GM18858 (cell line): ENCODE measurements at regions not wholly inside any gene's neighbourhood (a gene's known extent, or its start where the extent isn't known, plus 50 kb on each side); places are given as distances from the start of the nearest gene placed in this dataset.
"Not testable (repeated sequence)": the region's sequence is repeated elsewhere in the genome, so short reads cannot be mapped to it uniquely, and the experiment has no call there.

Source experiments
- ATAC-seq: cut with Tn5 transposase; IDR thresholded peaks from one replicate; pipeline ENCODE4 v1.9.1; 2021; ENCODE audit not compliant: unreplicated experiment

- no peak for ATAC-seq
Measured at GRCh38 chr6:141402489-141402888, 730.2 kb upstream of the GJE1 start.

DNA sequence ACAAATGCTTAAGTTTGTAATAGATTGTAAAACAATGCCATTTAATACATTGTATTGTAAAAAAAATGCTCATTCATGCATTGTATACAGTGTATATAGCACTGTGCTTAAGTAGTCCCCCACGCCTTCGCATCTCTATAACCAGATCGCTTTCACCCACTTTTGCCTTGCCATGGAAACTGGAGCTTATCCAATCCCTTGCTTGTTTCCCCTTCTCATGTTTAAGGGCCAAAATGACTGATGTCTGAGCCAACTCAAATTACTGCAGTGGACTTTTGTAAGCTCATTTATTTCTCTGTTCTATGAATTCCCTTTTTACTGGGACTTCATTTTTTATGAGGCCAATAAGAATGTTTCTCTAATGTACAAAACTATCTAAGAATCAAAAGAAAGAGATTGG, 730.9 kb upstream of the GJE1 start:
- no peak for ATAC-seq

DNA sequence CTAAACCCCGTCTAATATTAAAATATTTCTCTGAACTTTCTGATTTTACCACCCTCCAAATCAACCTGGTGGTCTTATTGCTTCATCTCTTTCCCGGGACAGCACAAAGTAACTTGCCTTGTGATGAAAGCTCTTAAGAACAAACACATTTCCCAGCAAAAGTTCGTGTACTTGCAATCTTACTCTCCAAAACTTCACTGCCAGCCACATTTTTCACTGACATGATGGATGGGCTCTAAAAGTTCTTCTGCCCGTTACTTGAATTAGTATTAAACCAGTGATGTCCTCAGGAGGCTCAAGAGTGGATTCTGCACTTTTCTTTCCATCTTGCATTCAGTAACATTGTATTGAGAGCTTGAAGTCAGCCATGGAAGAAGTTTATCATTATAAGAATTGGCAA, 731.6 kb upstream of the GJE1 start:
- no peak for ATAC-seq

DNA sequence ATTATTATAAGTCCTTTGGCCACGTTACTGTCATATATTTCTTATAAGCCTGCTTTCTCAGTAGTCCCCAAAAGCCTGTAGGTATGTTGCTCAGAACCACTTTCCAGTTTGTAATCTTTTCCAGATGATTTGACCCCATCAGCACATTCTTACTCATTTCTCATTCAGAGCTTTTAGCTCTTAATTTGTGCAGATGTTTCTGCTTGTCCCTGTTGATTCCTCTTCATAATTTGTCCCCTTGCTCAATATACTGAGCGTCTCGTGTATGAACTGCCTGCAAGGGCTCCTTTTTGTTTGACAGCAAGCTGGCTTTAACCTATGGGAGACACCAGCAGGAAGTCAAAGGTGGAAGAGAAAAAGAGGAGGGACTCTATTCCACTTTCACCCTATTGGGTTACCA, 733.8 kb upstream of the GJE1 start:
- ATAC-seq, result no peak

- no peak for ATAC-seq
Measured at GRCh38 chr6:141395443-141396008, 737.2 kb upstream of the GJE1 start.

- ATAC-seq, result no peak
Measured at GRCh38 chr6:141394565-141395051, 738.1 kb upstream of the GJE1 start.

DNA sequence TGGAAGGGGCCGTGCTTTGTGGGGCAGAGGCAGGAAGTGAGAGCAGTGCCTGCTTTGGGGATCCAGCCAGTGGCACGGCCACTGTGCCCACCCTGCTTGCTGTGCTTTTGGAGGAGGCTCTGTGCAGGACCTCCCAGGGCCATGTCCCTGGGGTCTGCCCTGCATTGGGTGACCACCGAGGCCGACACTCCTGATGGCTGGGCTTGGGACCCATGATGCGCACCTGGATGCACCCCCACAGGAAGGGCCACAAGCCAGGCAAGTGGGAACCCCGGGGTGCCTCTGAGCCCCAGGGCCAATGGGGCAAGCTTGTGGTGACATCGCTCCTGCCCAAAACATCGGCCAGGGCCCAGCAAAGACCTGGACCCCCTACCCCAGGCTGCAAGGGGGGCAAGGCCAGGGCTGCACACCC, 738.6 kb upstream of the GJE1 start:
- no peak for ATAC-seq

- ATAC-seq, result no peak
Measured at GRCh38 chr6:141393405-141394124, 739.2 kb upstream of the GJE1 start.

- not testable (repeated sequence) for ATAC-seq
Measured at GRCh38 chr6:141391135-141391534, 741.6 kb upstream of the GJE1 start.

DNA sequence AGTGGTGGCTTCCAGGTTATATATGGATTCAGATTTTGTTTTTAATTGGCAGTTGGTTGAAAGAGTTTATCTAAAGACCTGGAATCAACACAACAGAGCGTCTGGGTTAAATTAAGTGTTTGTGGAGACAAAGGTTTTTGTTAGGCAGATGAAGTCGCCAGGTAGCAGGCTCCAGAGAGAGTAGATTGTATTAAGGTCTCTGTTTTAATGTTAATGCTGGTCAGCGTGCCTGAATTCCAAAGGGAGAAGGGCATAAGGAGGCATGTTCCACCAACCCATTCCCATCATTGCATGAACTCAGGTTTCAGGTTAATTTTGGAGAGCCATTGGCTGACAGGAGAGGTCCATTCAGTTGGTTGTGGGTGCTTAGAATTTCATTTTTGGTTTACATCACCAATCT, 744.1 kb upstream of the GJE1 start:
- no peak for ATAC-seq

- ATAC-seq, result no peak
Measured at GRCh38 chr6:141370438-141370837, 762.3 kb upstream of the GJE1 start.

- not testable (repeated sequence) for ATAC-seq
Measured at GRCh38 chr6:141366796-141367195, 765.9 kb upstream of the GJE1 start.

GRCh38 chr6:141364694-141365093, 768.0 kb upstream of the GJE1 start:
- ATAC-seq, result no peak

DNA sequence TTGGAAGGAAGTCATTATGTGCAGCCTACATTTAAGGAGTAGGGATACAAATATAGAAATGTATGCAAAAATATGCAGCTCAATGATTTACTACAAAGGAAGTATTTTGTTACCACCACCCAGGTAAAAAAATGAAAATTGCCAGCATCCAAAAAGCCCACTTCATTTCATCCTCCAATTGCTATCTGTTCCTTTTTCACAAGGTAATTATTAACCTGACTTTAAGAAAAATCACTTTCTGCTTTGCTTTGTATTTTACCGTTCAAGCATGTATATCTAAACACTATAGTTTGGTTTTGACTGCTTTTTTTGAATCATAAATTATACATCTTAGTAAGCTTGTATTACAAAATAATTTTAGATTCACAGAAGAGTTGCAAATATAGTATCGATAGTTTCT, 768.5 kb upstream of the GJE1 start:
- ATAC-seq, result no peak

DNA sequence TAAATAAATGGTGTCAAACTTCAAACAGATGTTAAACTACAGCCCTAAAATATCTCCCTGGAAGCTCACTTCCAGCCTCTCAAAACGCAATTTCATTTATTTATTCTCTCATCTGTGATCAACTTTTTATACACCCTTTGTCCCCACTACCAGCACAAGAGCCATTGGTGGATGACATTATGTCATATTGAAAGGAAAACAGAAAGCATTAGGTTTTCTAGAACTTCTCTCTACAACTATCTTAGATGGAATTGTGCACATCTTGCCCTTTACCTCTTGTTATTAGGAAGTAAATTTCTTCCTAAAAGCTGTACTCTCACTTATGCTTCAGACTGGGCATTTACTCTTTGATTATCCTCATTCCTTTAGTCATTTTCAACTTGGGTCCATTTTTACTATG, 771.2 kb upstream of the GJE1 start:
- ATAC-seq, result no peak

- ATAC-seq, result no peak
Measured at GRCh38 chr6:141359953-141360352, 772.8 kb upstream of the GJE1 start.

- no peak for ATAC-seq
Measured at GRCh38 chr6:141354191-141354955, 778.4 kb upstream of the GJE1 start.

- no peak for ATAC-seq
Measured at GRCh38 chr6:141351721-141352120, 781.0 kb upstream of the GJE1 start.

GRCh38 chr6:141349710-141350109, 783.0 kb upstream of the GJE1 start:
- ATAC-seq, result no peak

GRCh38 chr6:141347906-141348492, 784.7 kb upstream of the GJE1 start:
- no peak for ATAC-seq

DNA sequence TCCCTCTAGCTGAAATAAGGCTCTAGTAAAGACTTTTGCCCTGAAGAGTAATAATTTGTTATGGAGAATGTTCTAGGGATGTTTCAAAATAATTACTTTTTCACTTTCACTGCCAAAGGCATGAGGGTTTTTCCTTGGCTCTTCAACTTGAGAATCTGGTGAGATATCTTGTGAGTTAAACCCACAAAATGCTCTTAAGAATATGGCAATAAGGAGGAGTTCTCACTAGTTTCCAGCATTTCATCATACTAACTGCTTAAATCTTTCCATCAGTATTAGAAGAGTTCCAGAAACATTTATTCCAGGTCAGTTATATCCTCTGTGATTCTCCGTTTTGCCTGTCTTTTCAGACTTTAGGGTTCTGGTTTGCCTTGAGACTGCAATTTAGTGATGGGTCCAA, 785.6 kb upstream of the GJE1 start:
- no peak for ATAC-seq

DNA sequence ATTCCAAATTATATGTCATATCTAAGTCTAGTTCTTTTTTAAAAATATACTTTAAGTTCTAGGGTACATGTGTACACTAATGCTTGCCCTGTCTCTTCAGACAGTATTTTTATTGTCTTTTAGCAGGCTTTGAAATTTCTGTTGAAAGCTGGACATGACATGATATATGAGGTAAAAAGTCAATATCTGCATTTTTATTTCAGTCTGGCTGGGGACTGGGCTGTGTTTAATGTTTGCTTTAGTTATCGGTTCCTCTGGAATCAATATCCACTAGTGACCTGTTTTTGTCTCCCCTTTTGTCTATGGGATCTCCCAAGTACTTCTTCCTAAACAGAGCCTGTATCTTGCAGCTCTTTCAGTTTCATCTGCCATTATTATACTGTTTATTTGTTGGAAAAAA, 786.2 kb upstream of the GJE1 start:
- ATAC-seq, result no peak
